RWPE1 (cell line): ENCODE measurements at regions not wholly inside any gene's neighbourhood (a gene's known extent, or its start where the extent isn't known, plus 50 kb on each side); places are given as distances from the start of the nearest gene placed in this dataset.

Source experiments
- CTCF ChIA-PET: fragments of 350-600 bp; sonication (Branson Sonifier 250); formaldehyde crosslinking; extraction: SDS; loops from one replicate; lab custom pipeline; 2021; lab: Yijun Ruan, JAX
- POLR2A ChIA-PET: fragments of 400-600 bp; formaldehyde crosslinking; extraction: SDS; loops from one replicate; lab custom pipeline; 2020; ENCODE audit warnings: antibody characterized with exemption; ENCODE audit not compliant: low non-redundant PET; lab: Yijun Ruan, JAX
- DNase-seq: peaks from one replicate; pipeline ENCODE4 v3.0.0; 2012; ENCODE audit warnings: low spot score
- H3K27ac ChIP-seq: fragments of 450-650 bp; 2 replicates; pipeline ENCODE4 v1.5.1; 2017
- TF ChIP-seq, protein P1 (sequence below): fragments of 450-650 bp; conservative IDR thresholded peaks from 2 replicates; pipeline ENCODE4 v1.5.1; 2017; ENCODE audit warnings: low read depth, mild to moderate bottlenecking

DNA sequence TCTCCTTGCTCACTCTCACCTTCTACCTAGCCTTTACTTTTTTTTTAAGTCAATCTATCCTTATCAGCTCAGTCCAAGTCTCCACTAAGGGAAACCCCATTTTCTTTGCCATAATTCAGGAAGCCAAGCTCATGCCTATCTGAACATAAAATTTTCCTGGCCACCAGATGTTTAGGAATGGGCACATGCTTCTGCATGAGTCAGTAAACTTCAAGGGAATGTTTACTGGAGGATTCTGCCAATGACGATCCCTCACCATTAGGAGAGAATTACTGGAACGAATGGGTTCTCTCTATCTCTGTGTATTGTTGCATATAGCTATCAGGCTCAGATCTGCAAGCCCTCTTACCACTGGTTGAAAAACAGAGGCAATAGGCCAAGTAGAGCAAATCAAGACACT, 731.7 kb upstream of the ZNF804A start:
- TF ChIP-seq, protein P1, sequence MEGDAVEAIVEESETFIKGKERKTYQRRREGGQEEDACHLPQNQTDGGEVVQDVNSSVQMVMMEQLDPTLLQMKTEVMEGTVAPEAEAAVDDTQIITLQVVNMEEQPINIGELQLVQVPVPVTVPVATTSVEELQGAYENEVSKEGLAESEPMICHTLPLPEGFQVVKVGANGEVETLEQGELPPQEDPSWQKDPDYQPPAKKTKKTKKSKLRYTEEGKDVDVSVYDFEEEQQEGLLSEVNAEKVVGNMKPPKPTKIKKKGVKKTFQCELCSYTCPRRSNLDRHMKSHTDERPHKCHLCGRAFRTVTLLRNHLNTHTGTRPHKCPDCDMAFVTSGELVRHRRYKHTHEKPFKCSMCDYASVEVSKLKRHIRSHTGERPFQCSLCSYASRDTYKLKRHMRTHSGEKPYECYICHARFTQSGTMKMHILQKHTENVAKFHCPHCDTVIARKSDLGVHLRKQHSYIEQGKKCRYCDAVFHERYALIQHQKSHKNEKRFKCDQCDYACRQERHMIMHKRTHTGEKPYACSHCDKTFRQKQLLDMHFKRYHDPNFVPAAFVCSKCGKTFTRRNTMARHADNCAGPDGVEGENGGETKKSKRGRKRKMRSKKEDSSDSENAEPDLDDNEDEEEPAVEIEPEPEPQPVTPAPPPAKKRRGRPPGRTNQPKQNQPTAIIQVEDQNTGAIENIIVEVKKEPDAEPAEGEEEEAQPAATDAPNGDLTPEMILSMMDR = no peak
- no peak for DNase-seq
- CTCF ChIA-PET = no interaction called here
- no peak overlapping the region for H3K27ac ChIP-seq
- POLR2A ChIA-PET = no interaction called here

GRCh38 chr2:183867206-183867605, 731.1 kb upstream of the ZNF804A start:
- POLR2A ChIA-PET = no interaction called here
- DNase-seq = no peak
- TF ChIP-seq, protein P1 = no peak
- CTCF ChIA-PET = no interaction called here
- H3K27ac ChIP-seq = no peak overlapping the region

GRCh38 chr2:183868153-183868552, 730.2 kb upstream of the ZNF804A start:
- ChIA-PET CTCF (no interaction called here), POLR2A (no interaction called here)
- TF ChIP-seq, protein P1 = no peak
- no peak overlapping the region for H3K27ac ChIP-seq
- no peak for DNase-seq

GRCh38 chr2:183868707-183869106, 729.6 kb upstream of the ZNF804A start:
- peak; percentile 64 for DNase-seq
- ChIA-PET CTCF (no interaction called here), POLR2A (no interaction called here)
- no peak overlapping the region for H3K27ac ChIP-seq
- TF ChIP-seq, protein P1 = no peak

GRCh38 chr2:183872131-183872530, 726.2 kb upstream of the ZNF804A start:
- no peak overlapping the region for H3K27ac ChIP-seq
- TF ChIP-seq, protein P1 = no peak
- ChIA-PET CTCF (no interaction called here), POLR2A (no interaction called here)
- DNase-seq = no peak

- ChIA-PET POLR2A (no interaction called here), CTCF (no interaction called here)
- TF ChIP-seq, protein P1 = no peak
- no peak overlapping the region for H3K27ac ChIP-seq
- no peak for DNase-seq
These were observed 716.4 kb upstream of the ZNF804A start for GRCh38 chr2:183881978-183882377.
